Breast epithelium (tissue), 4 donors: ENCODE measurements at regions not wholly inside any gene's neighbourhood (a gene's known extent, or its start where the extent isn't known, plus 50 kb on each side); places are given as distances from the start of the nearest gene placed in this dataset.

ENCODE experiments used
- DNase-seq, 2 donors: peaks; one replicate each; pipeline ENCODE4 v3.0.0-alpha.2; 2019; ENCODE audit warnings: low spot score in 2 of 2
- H3K27ac ChIP-seq, 2 donors: fragments of 200-600 bp; sonication (generic) in 1 of 2; one replicate each; pipeline ENCODE4 v1.5.1; 2016 to 2019; ENCODE audit warnings: mild to moderate bottlenecking in 1 of 2
- H3K27me3 ChIP-seq, 2 donors: fragments of 200-600 bp; sonication (generic) in 1 of 2; one replicate each; pipeline versions ENCODE4 v1.5.1 to v1.6.0; 2017 to 2019; ENCODE audit warnings: control low read depth in 1 of 2, mild to moderate bottlenecking in 1 of 2
- H3K36me3 ChIP-seq: fragments of 200-600 bp; one replicate; pipeline ENCODE4 v1.5.1; 2019
- H3K4me1 ChIP-seq, 2 donors: fragments of 200-600 bp; sonication (generic); one replicate each; pipeline ENCODE4 v1.5.1; 2016 to 2019; ENCODE audit warnings: control low read depth in 1 of 2
- H3K4me3 ChIP-seq, 3 donors: fragments of 200-600 bp; sonication (generic); 1 replicate in 2 of 3; 2 replicates in 1 of 3; pipeline ENCODE4 v1.5.1; 2016 to 2019; ENCODE audit warnings: mild to moderate bottlenecking in 3 of 3, moderate library complexity in 2 of 3
- H3K9me3 ChIP-seq, 2 donors: fragments of 200-600 bp; sonication (generic) in 1 of 2; one replicate each; pipeline ENCODE4 v1.5.1; 2016 to 2019; ENCODE audit warnings: control low read depth in 1 of 2
- CTCF ChIP-seq, 3 donors: fragments of 450-650 bp; IDR thresholded peaks; one replicate each; pipeline ENCODE4 v1.5.1; 2016 to 2017; ENCODE audit warnings: antibody characterized with exemption in 3 of 3, mild to moderate bottlenecking in 3 of 3, moderate library complexity in 3 of 3
- POLR2A ChIP-seq: fragments of 450-650 bp; IDR thresholded peaks from one replicate; pipeline ENCODE4 v1.6.1; 2016; ENCODE audit warnings: antibody characterized with exemption, mild to moderate bottlenecking, moderate library complexity
- POLR2AphosphoS5 ChIP-seq, 3 donors: sonication (generic); formaldehyde crosslinking; IDR thresholded peaks; one replicate each; pipeline ENCODE4 v1.6.1; 2017; ENCODE audit warnings: antibody characterized with exemption in 3 of 3
- intact Hi-C: fragments of 100-400 bp; cut with DNase I; formaldehyde crosslinking; loops from one replicate; pipeline ENCODE4 v1.15.1; 2023; ENCODE audit warnings: low total_unique reads

- Histone ChIP-seq H3K27ac (no peak overlapping the region), H3K9me3 (no peaks in the 10 kb centered on the region), H3K4me1 (no peaks in the 10 kb centered on the region), H3K27me3 (no peaks in the 10 kb centered on the region), H3K36me3 (no peaks in the 10 kb centered on the region), H3K4me3 (no peak overlapping the region)
- no peak for DNase-seq
- intact Hi-C loops: no loop called here
- no peak for TF ChIP-seq CTCF (IDR thresholded peaks at IDR 0.05)
- TF ChIP-seq POLR2AphosphoS5 (IDR thresholded peaks at IDR 0.05): no peak
- TF ChIP-seq POLR2A: no peak
Measured at GRCh38 chr1:87495870-87496269, 167.2 kb downstream of the LMO4 start.

- H3K27me3 ChIP-seq: no peaks in the 10 kb centered on the region
- no peaks in the 10 kb centered on the region for H3K4me1 ChIP-seq
- intact Hi-C loops: no loop called here
- TF ChIP-seq CTCF (IDR thresholded peaks at IDR 0.05): no peak
- no peak for TF ChIP-seq POLR2A
- TF ChIP-seq POLR2AphosphoS5 (IDR thresholded peaks at IDR 0.05): no peak
- no peak for DNase-seq
- H3K36me3 ChIP-seq: no peaks in the 10 kb centered on the region
- H3K9me3 ChIP-seq: no peaks in the 10 kb centered on the region
- no peak overlapping the region for H3K4me3 ChIP-seq
- no peak overlapping the region for H3K27ac ChIP-seq
Measured at GRCh38 chr1:87497380-87498203, 168.9 kb downstream of the LMO4 start.

GRCh38 chr1:87501738-87502137 is 173.1 kb downstream of the LMO4 start:
- no peaks in the 10 kb centered on the region for H3K27me3 ChIP-seq
- DNase-seq: no peak
- no peaks in the 10 kb centered on the region for H3K4me1 ChIP-seq
- no peak overlapping the region for H3K4me3 ChIP-seq
- intact Hi-C loops: no loop called here
- no peak for TF ChIP-seq POLR2A
- TF ChIP-seq POLR2AphosphoS5 (IDR thresholded peaks at IDR 0.05): no peak
- TF ChIP-seq CTCF (IDR thresholded peaks at IDR 0.05): no peak
- H3K36me3 ChIP-seq: no peaks in the 10 kb centered on the region
- H3K9me3 ChIP-seq: no peaks in the 10 kb centered on the region
- H3K27ac ChIP-seq: no peak overlapping the region

GRCh38 chr1:87505391-87505983 is 176.8 kb downstream of the LMO4 start:
- Histone ChIP-seq H3K36me3 (no peaks in the 10 kb centered on the region), H3K4me3 (no peak overlapping the region), H3K27me3 (no peaks in the 10 kb centered on the region), H3K9me3 (no peaks in the 10 kb centered on the region), H3K4me1 (no peaks in the 10 kb centered on the region), H3K27ac (no peak overlapping the region)
- DNase-seq: no peak
- intact Hi-C loops: no loop called here
- TF ChIP-seq CTCF (IDR thresholded peaks at IDR 0.05): no peak

GRCh38 chr1:87506147-87506546 is 177.5 kb downstream of the LMO4 start:
- intact Hi-C loops: no loop called here
- H3K27me3 ChIP-seq: no peaks in the 10 kb centered on the region
- no peak overlapping the region for H3K27ac ChIP-seq
- DNase-seq: no peak
- no peaks in the 10 kb centered on the region for H3K4me1 ChIP-seq
- no peak for TF ChIP-seq POLR2AphosphoS5 (IDR thresholded peaks at IDR 0.05)
- TF ChIP-seq POLR2A: no peak
- no peak for TF ChIP-seq CTCF (IDR thresholded peaks at IDR 0.05)
- H3K9me3 ChIP-seq: no peaks in the 10 kb centered on the region
- no peaks in the 10 kb centered on the region for H3K36me3 ChIP-seq
- H3K4me3 ChIP-seq: no peak overlapping the region
